Sigmoid colon (tissue), 4 donors: ENCODE measurements at regions not wholly inside any gene's neighbourhood (a gene's known extent, or its start where the extent isn't known, plus 50 kb on each side); places are given as distances from the start of the nearest gene placed in this dataset.

Source experiments
- EP300 ChIP-seq, 4 donors: sonication (generic); formaldehyde crosslinking; IDR thresholded peaks; one replicate each; pipeline ENCODE4 v1.6.1; 2017; ENCODE audit warnings: antibody characterized with exemption in 4 of 4
- POLR2A ChIP-seq, 2 donors: fragments of 450-650 bp; IDR thresholded peaks; one replicate each; pipeline ENCODE4 v1.6.1; 2016; ENCODE audit warnings: antibody characterized with exemption in 2 of 2, mild to moderate bottlenecking in 2 of 2, moderate library complexity in 2 of 2
- POLR2AphosphoS5 ChIP-seq, 4 donors: sonication (generic); formaldehyde crosslinking; IDR thresholded peaks; one replicate each; pipeline ENCODE4 v1.6.1; 2017; ENCODE audit warnings: antibody characterized with exemption in 4 of 4
- TF ChIP-seq, protein P1 (sequence below), 4 experiments: fragments of 450-650 bp in 3 of 4; fragments of 200-600 bp in 1 of 4; IDR thresholded peaks; one replicate each; pipeline ENCODE4 v1.5.1; 2016 to 2019; ENCODE audit warnings: antibody characterized with exemption in 4 of 4, mild to moderate bottlenecking in 3 of 4, moderate library complexity in 2 of 4

DNA sequence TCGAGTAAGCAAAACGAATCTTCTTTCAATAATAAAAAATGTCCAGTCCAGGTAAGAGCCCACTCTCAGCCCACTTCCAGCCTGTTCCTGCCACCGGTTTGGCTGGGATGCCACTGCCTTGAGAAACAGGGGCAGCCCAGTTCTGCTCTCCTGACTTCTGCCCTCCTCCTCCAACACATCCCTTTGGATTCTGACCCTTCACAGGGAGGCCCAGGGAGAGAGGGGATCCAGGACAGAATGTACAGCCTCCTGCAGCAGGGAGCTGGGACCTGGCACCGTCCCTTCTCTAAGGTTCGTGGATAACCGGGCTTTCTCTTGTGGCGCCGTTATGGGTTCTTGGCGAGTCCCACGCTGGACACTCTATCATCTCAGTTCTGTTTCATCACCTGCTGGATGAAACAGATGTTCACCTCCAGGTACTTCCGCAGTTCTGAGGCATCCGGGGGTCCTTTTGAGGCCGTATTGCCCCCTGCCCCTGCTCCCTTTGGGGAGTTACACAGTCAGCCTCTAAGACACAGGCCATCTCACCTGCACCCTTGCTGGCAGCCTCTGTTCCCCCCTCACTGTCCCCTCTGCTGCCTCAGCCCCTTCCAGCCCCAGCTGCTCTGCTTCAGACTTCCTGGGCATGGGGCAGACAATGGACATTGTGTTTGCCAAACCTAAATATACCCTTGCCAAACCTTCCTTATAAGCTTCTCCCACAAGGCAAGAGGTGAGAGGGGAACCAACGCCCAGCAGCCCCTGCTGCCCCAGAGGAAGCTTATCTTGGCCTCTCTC, 203.8 kb upstream of the ZMIZ1 start:
- TF ChIP-seq, protein P1, sequence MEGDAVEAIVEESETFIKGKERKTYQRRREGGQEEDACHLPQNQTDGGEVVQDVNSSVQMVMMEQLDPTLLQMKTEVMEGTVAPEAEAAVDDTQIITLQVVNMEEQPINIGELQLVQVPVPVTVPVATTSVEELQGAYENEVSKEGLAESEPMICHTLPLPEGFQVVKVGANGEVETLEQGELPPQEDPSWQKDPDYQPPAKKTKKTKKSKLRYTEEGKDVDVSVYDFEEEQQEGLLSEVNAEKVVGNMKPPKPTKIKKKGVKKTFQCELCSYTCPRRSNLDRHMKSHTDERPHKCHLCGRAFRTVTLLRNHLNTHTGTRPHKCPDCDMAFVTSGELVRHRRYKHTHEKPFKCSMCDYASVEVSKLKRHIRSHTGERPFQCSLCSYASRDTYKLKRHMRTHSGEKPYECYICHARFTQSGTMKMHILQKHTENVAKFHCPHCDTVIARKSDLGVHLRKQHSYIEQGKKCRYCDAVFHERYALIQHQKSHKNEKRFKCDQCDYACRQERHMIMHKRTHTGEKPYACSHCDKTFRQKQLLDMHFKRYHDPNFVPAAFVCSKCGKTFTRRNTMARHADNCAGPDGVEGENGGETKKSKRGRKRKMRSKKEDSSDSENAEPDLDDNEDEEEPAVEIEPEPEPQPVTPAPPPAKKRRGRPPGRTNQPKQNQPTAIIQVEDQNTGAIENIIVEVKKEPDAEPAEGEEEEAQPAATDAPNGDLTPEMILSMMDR (IDR thresholded peaks at IDR 0.05): no peak
- TF ChIP-seq POLR2A (IDR thresholded peaks at IDR 0.05) (no peak), POLR2AphosphoS5 (IDR thresholded peaks at IDR 0.05) (no peak), EP300 (IDR thresholded peaks at IDR 0.05) (no peak)
